Trophoblast cell (in vitro differentiated cells and primary cell): ENCODE measurements at regions not wholly inside any gene's neighbourhood (a gene's known extent, or its start where the extent isn't known, plus 50 kb on each side); places are given as distances from the start of the nearest gene placed in this dataset.

Experiments used
- DNase-seq, 2 donors: peaks; one replicate each; pipeline ENCODE4 v3.0.0-alpha.2; 2016
- H2AFZ ChIP-seq: 2 replicates; pipeline ENCODE4 v1.6.1; 2013; ENCODE audit warnings: low read length, moderate library complexity, mild to moderate bottlenecking; ENCODE audit not compliant: insufficient read depth, poor library complexity
- H2AK5ac ChIP-seq: 2 replicates; pipeline ENCODE4 v1.6.1; 2013; ENCODE audit warnings: mild to moderate bottlenecking, low read length
- H2BK120ac ChIP-seq: 2 replicates; pipeline ENCODE4 v1.6.1; 2013; ENCODE audit warnings: low read length, mild to moderate bottlenecking, moderate library complexity; ENCODE audit not compliant: insufficient read depth, poor library complexity
- H2BK12ac ChIP-seq: 2 replicates; pipeline ENCODE4 v1.6.1; 2013; ENCODE audit warnings: mild to moderate bottlenecking, low read length, moderate library complexity
- H2BK5ac ChIP-seq: 2 replicates; pipeline ENCODE4 v1.6.1; 2013; ENCODE audit warnings: low read length, low read depth, moderate library complexity, mild to moderate bottlenecking; ENCODE audit not compliant: poor library complexity
- H3K14ac ChIP-seq: 2 replicates; pipeline ENCODE4 v1.6.1; 2013; ENCODE audit warnings: mild to moderate bottlenecking, low read length
- H3K18ac ChIP-seq: 2 replicates; pipeline ENCODE4 v1.6.1; 2013; ENCODE audit warnings: mild to moderate bottlenecking, low read length
- H3K23ac ChIP-seq: 2 replicates; pipeline ENCODE4 v1.6.1; 2013; ENCODE audit warnings: low read length
- H3K27ac ChIP-seq: 2 replicates; pipeline ENCODE4 v1.5.1; 2013; ENCODE audit warnings: low read depth, mild to moderate bottlenecking, inconsistent platforms, low read length, moderate library complexity
- H3K27me3 ChIP-seq: 2 replicates; pipeline ENCODE4 v1.6.1; 2013; ENCODE audit warnings: inconsistent platforms, mild to moderate bottlenecking, low read length, moderate library complexity; ENCODE audit not compliant: insufficient read depth
- H3K36me3 ChIP-seq, 2 experiments: 1 replicate in 1 of 2; 2 replicates in 1 of 2; pipeline ENCODE4 v1.6.1; 2013; ENCODE audit warnings: low read length in 2 of 2, mild to moderate bottlenecking in 2 of 2, moderate library complexity in 1 of 2; ENCODE audit not compliant: insufficient read depth in 2 of 2, control insufficient read depth in 1 of 2
- H3K4ac ChIP-seq: 2 replicates; pipeline ENCODE4 v1.6.1; 2013; ENCODE audit warnings: low read depth, mild to moderate bottlenecking, low read length, moderate library complexity
- H3K4me1 ChIP-seq, 2 experiments: 1 replicate in 1 of 2; 2 replicates in 1 of 2; pipeline ENCODE4 v1.6.1; 2013; ENCODE audit warnings: low read length in 2 of 2, mild to moderate bottlenecking in 2 of 2, moderate library complexity in 1 of 2; ENCODE audit not compliant: insufficient read depth in 2 of 2, control insufficient read depth in 1 of 2
- H3K4me2 ChIP-seq: 2 replicates; pipeline ENCODE4 v1.6.1; 2013; ENCODE audit warnings: inconsistent platforms, mild to moderate bottlenecking, low read length, moderate library complexity
- H3K4me3 ChIP-seq: 2 replicates; pipeline ENCODE4 v1.5.1; 2013; ENCODE audit warnings: mild to moderate bottlenecking, low read depth, low read length, inconsistent platforms
- H3K79me1 ChIP-seq: one replicate; pipeline ENCODE4 v1.6.1; 2013; ENCODE audit warnings: low read length
- H3K79me2 ChIP-seq: 2 replicates; pipeline ENCODE4 v1.6.1; 2013; ENCODE audit warnings: low read length, mild to moderate bottlenecking; ENCODE audit not compliant: control insufficient read depth, insufficient read depth, poor library complexity
- H3K9ac ChIP-seq: 2 replicates; pipeline ENCODE4 v1.6.1; 2013; ENCODE audit warnings: mild to moderate bottlenecking, low read length
- H3K9me3 ChIP-seq: 2 replicates; pipeline ENCODE4 v1.6.1; 2013; ENCODE audit warnings: low read depth, mild to moderate bottlenecking, control low read depth, inconsistent platforms, low read length; ENCODE audit not compliant: insufficient read depth
- H4K12ac ChIP-seq: 2 replicates; pipeline ENCODE4 v1.6.1; 2013; ENCODE audit warnings: low read depth, mild to moderate bottlenecking, low read length, moderate library complexity
- H4K8ac ChIP-seq: 2 replicates; pipeline ENCODE4 v1.6.1; 2013; ENCODE audit warnings: low read depth, mild to moderate bottlenecking, low read length, moderate library complexity
- H4K91ac ChIP-seq: one replicate; pipeline ENCODE4 v1.6.1; 2013; ENCODE audit warnings: low read depth, mild to moderate bottlenecking, low read length, moderate library complexity
- WGBS: extraction: QIAGEN DNeasy Blood & Tissue Kit; methylation state at CpG from one replicate; pipeline ENCODE4 v1.1.7; 2013; ENCODE audit warnings: missing lambda C conversion rate; ENCODE audit not compliant: insufficient read length, insufficient coverage; ENCODE audit errors: extremely low coverage; 5-methylcytosine and 5-hydroxymethylcytosine counted together

GRCh38 chr1:84759756-84760155 is 69.5 kb upstream of the SSX2IP start:
- no peak overlapping the region for H4K91ac ChIP-seq
- no peak overlapping the region for H2AK5ac ChIP-seq
- H3K9me3 ChIP-seq: no peaks in the 10 kb centered on the region
- no peak overlapping the region for H4K8ac ChIP-seq
- H4K12ac ChIP-seq: no peak overlapping the region
- no peak overlapping the region for H3K18ac ChIP-seq
- H3K4me1 ChIP-seq: peaks cover 7 to 9% of the 10 kb centered on the region in 2 experiments
- H2AFZ ChIP-seq: peak overlapping the region; percentile 13
- peaks cover 4% of the 10 kb centered on the region for H3K79me1 ChIP-seq
- H3K4me2 ChIP-seq: no peak overlapping the region
- H3K4me3 ChIP-seq: no peak overlapping the region
- no peak overlapping the region for H3K23ac ChIP-seq
- H2BK120ac ChIP-seq: no peak overlapping the region
- H2BK12ac ChIP-seq: no peak overlapping the region
- H3K27ac ChIP-seq: no peak overlapping the region
- H3K27me3 ChIP-seq: no peaks in the 10 kb centered on the region
- no peak overlapping the region for H2BK5ac ChIP-seq
- no peaks in the 10 kb centered on the region for H3K36me3 ChIP-seq
- H3K14ac ChIP-seq: no peak overlapping the region
- H3K79me2 ChIP-seq: no peaks in the 10 kb centered on the region
- H3K9ac ChIP-seq: no peak overlapping the region
- no CpG with 5 or more reads among the region's 10 CpGs for WGBS
- no peak for DNase-seq
- H3K4ac ChIP-seq: no peak overlapping the region

GRCh38 chr1:84758968-84759491 is 68.8 kb upstream of the SSX2IP start:
- H3K4me3 ChIP-seq: no peak overlapping the region
- no peaks in the 10 kb centered on the region for H3K79me2 ChIP-seq
- H3K9me3 ChIP-seq: no peaks in the 10 kb centered on the region
- H4K91ac ChIP-seq: no peak overlapping the region
- H3K27me3 ChIP-seq: no peaks in the 10 kb centered on the region
- H2BK120ac ChIP-seq: no peak overlapping the region
- H3K4ac ChIP-seq: no peak overlapping the region
- no peak overlapping the region for H3K27ac ChIP-seq
- DNase-seq: no peak
- H2AFZ ChIP-seq: no peak overlapping the region
- no peak overlapping the region for H3K9ac ChIP-seq
- WGBS: no CpG with 5 or more reads among the region's 15 CpGs
- no peak overlapping the region for H3K18ac ChIP-seq
- no peak overlapping the region for H2BK12ac ChIP-seq
- H2AK5ac ChIP-seq: no peak overlapping the region
- no peak overlapping the region for H3K23ac ChIP-seq
- no peak overlapping the region for H4K12ac ChIP-seq
- no peaks in the 10 kb centered on the region for H3K79me1 ChIP-seq
- no peak overlapping the region for H2BK5ac ChIP-seq
- H3K36me3 ChIP-seq: no peaks in the 10 kb centered on the region
- no peak overlapping the region for H3K4me2 ChIP-seq
- H3K4me1 ChIP-seq: peaks cover 2 to 3% of the 10 kb centered on the region in 2 experiments
- H3K14ac ChIP-seq: no peak overlapping the region
- H4K8ac ChIP-seq: no peak overlapping the region

DNA sequence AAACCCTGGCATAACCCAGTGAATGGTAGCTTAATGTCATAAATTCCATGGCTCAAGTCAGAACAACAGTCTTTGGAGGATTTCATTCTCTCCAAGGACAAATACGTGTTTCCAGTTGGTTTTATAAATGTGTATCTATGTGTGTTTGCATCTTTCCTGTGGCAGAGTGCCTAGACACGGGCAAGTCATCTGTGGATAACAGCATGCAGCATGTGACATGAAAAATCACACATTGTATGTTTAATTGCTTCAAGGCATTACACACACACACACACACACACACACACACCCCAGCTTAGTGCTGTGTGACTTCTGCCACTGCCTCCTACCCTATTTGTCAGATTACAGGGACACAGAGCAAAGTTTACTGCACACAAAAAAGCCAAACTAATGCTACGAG is 68.2 kb upstream of the SSX2IP start:
- no peak for DNase-seq
- Histone ChIP-seq H3K4me1 (no peaks in the 10 kb centered on the region), H3K36me3 (no peaks in the 10 kb centered on the region), H3K4me3 (no peak overlapping the region), H2AFZ (no peak overlapping the region), H2AK5ac (no peak overlapping the region), H2BK120ac (no peak overlapping the region), H3K27ac (no peak overlapping the region), H3K79me1 (no peaks in the 10 kb centered on the region), H4K91ac (no peak overlapping the region), H3K14ac (no peak overlapping the region), H4K12ac (no peak overlapping the region), H4K8ac (no peak overlapping the region), H3K9ac (no peak overlapping the region), H3K27me3 (no peaks in the 10 kb centered on the region), H3K18ac (no peak overlapping the region), H3K4ac (no peak overlapping the region), H3K79me2 (no peaks in the 10 kb centered on the region), H3K9me3 (no peaks in the 10 kb centered on the region), H3K23ac (no peak overlapping the region), H2BK12ac (no peak overlapping the region), H2BK5ac (no peak overlapping the region), H3K4me2 (no peak overlapping the region)
- WGBS: no CpG with 5 or more reads among the region's 3 CpGs

DNA sequence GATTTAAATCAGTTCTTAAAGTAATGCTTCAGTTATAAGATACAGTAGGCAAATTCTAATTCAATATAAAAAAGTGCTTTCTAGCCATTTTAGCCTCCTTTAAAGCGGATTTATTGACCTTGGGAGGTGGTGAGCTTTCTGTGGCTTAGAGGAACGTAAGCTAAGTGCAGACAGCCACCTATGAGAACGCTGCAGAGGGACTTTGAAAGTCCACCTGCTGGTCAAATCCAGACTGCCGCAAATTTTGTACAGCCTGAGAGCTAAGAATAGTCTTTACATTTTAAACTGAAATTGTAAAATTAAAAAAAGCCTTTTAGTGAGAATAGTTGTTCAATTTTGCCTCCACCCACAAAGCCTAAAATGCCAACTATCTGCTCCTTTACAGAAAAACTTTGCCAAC is 67.0 kb upstream of the SSX2IP start:
- Histone ChIP-seq H3K18ac (no peak overlapping the region), H3K27ac (no peak overlapping the region), H3K4me1 (no peaks in the 10 kb centered on the region), H3K79me2 (no peaks in the 10 kb centered on the region), H3K27me3 (no peaks in the 10 kb centered on the region), H3K23ac (no peak overlapping the region), H4K8ac (no peak overlapping the region), H3K4me3 (no peak overlapping the region), H3K14ac (no peak overlapping the region), H3K79me1 (peaks cover under 1% of the 10 kb centered on the region), H2BK12ac (no peak overlapping the region), H3K9me3 (no peaks in the 10 kb centered on the region), H2BK5ac (no peak overlapping the region), H2BK120ac (no peak overlapping the region), H3K9ac (no peak overlapping the region), H2AFZ (no peak overlapping the region), H3K36me3 (no peaks in the 10 kb centered on the region), H4K12ac (no peak overlapping the region), H3K4ac (no peak overlapping the region), H4K91ac (no peak overlapping the region), H2AK5ac (no peak overlapping the region), H3K4me2 (no peak overlapping the region)
- no CpG with 5 or more reads among the region's 4 CpGs for WGBS
- DNase-seq: peak in 1 of 2 donors; percentile 29
